GM12864 (cell line): ENCODE measurements at regions not wholly inside any gene's neighbourhood (a gene's known extent, or its start where the extent isn't known, plus 50 kb on each side); places are given as distances from the start of the nearest gene placed in this dataset.
"Not testable (repeated sequence)": the region's sequence is repeated elsewhere in the genome, so short reads cannot be mapped to it uniquely, and the experiment has no call there.

Experiments used
- DNase-seq: peaks from one replicate; pipeline ENCODE4 v3.0.0-alpha.2; 2011; ENCODE audit warnings: low read depth
- H3K4me3 ChIP-seq: 2 replicates; pipeline ENCODE4 v1.5.1; 2011; ENCODE audit warnings: mild to moderate bottlenecking, low read depth, low read length, control low read depth
- CTCF ChIP-seq: IDR thresholded peaks from 2 replicates; pipeline ENCODE4 v1.5.1; 2011; ENCODE audit warnings: low read depth, mild to moderate bottlenecking, moderate library complexity, low read length, control low read depth, inconsistent platforms; ENCODE audit errors: missing control alignments

GRCh38 chr2:129408570-129408969, 570.9 kb upstream of the RAB6C start:
- no peak for DNase-seq
- no peak for TF ChIP-seq CTCF
- H3K4me3 ChIP-seq, result no peak overlapping the region

- DNase-seq, H3K4me3 ChIP-seq: not testable (repeated sequence)
These were observed 562.4 kb upstream of the RAB6C start for GRCh38 chr2:129417041-129417440.

- DNase-seq, result no peak
- no peak for TF ChIP-seq CTCF
- no peak overlapping the region for H3K4me3 ChIP-seq
These were observed 557.4 kb upstream of the RAB6C start for GRCh38 chr2:129422028-129422427.

- no peak for TF ChIP-seq CTCF
- DNase-seq, result no peak
- H3K4me3 ChIP-seq, result no peak overlapping the region
These were observed 551.3 kb upstream of the RAB6C start for GRCh38 chr2:129428086-129428660.

- no peak for DNase-seq
- no peak overlapping the region for H3K4me3 ChIP-seq
- no peak for TF ChIP-seq CTCF
These were observed 548.6 kb upstream of the RAB6C start for GRCh38 chr2:129430911-129431310.

GRCh38 chr2:129431881-129432280, 547.6 kb upstream of the RAB6C start:
- H3K4me3 ChIP-seq, result no peak overlapping the region
- DNase-seq, result no peak
- TF ChIP-seq CTCF, result no peak

GRCh38 chr2:129436809-129437208, 542.7 kb upstream of the RAB6C start:
- no peak overlapping the region for H3K4me3 ChIP-seq
- TF ChIP-seq CTCF, result no peak
- DNase-seq, result no peak
